ENCODE measurements at regions not wholly inside any gene's neighbourhood (a gene's known extent, or its start where the extent isn't known, plus 50 kb on each side); places are given as distances from the start of the nearest gene placed in this dataset.
A peak's percentile ranks its signal among the peaks of the same experiment; 100 is the strongest.

GRCh38 chr18:73381699-73382036, 513.9 kb upstream of the NETO1 start:
- Mint-ChIP-seq H3K27ac (ENCODE audit: low read depth, unreplicated experiment) (peak overlapping the region; percentile 47), H3K4me1 (ENCODE audit: insufficient read depth, unreplicated experiment) (peaks cover 17% of the 10 kb centered on the region), H3K27me3 (ENCODE audit: insufficient read depth, unreplicated experiment) (no peaks in the 10 kb centered on the region), H3K9me3 (ENCODE audit: unreplicated experiment) (peaks cover 8% of the 10 kb centered on the region), H3K36me3 (ENCODE audit: insufficient read depth, unreplicated experiment) (no peaks in the 10 kb centered on the region), H3K4me3 (ENCODE audit: unreplicated experiment) (no peak overlapping the region)
- peak; percentile 13 for DNase-seq (ENCODE audit: unreplicated experiment)
- TF ChIP-seq CTCF (IDR thresholded peaks at IDR 0.05; ENCODE audit: unreplicated experiment), result no peak
- ChIA-PET POLR2A (no interaction called here), CTCF (no interaction called here)
- intact Hi-C loops (cut with micrococcal nuclease), result no loop called here
- BruUV-seq (replicated peaks), result no TSS peak

GRCh38 chr18:73381016-73381698, 513.4 kb upstream of the NETO1 start:
- ChIA-PET CTCF (no interaction called here), POLR2A (no interaction called here)
- intact Hi-C loops (cut with micrococcal nuclease), result no loop called here
- peaks cover 17% of the 10 kb centered on the region for H3K4me1 Mint-ChIP-seq (ENCODE audit: insufficient read depth, unreplicated experiment)
- no TSS peak for BruUV-seq (replicated peaks)
- H3K27me3 Mint-ChIP-seq (ENCODE audit: insufficient read depth, unreplicated experiment), result no peaks in the 10 kb centered on the region
- no peak overlapping the region for H3K4me3 Mint-ChIP-seq (ENCODE audit: unreplicated experiment)
- peak; percentile 3 for DNase-seq (ENCODE audit: unreplicated experiment)
- TF ChIP-seq CTCF (IDR thresholded peaks at IDR 0.05; ENCODE audit: unreplicated experiment), result no peak
- H3K27ac Mint-ChIP-seq (ENCODE audit: low read depth, unreplicated experiment), result peak overlapping the region; percentile 47
- H3K36me3 Mint-ChIP-seq (ENCODE audit: insufficient read depth, unreplicated experiment), result no peaks in the 10 kb centered on the region
- H3K9me3 Mint-ChIP-seq (ENCODE audit: unreplicated experiment), result peaks cover 8% of the 10 kb centered on the region

GRCh38 chr18:73366713-73367112, 498.9 kb upstream of the NETO1 start:
- BruUV-seq (replicated peaks), result no TSS peak
- ChIA-PET POLR2A (no interaction called here), CTCF (no interaction called here)
- Mint-ChIP-seq H3K27me3 (ENCODE audit: insufficient read depth, unreplicated experiment) (no peaks in the 10 kb centered on the region), H3K9me3 (ENCODE audit: unreplicated experiment) (no peaks in the 10 kb centered on the region), H3K4me1 (ENCODE audit: insufficient read depth, unreplicated experiment) (no peaks in the 10 kb centered on the region), H3K36me3 (ENCODE audit: insufficient read depth, unreplicated experiment) (no peaks in the 10 kb centered on the region), H3K27ac (ENCODE audit: low read depth, unreplicated experiment) (no peak overlapping the region), H3K4me3 (ENCODE audit: unreplicated experiment) (no peak overlapping the region)
- DNase-seq (ENCODE audit: unreplicated experiment), result no peak
- intact Hi-C loops (cut with micrococcal nuclease), result no loop called here
- TF ChIP-seq CTCF (IDR thresholded peaks at IDR 0.05; ENCODE audit: unreplicated experiment), result no peak

- ChIA-PET CTCF (no interaction called here), POLR2A (no interaction called here)
- Mint-ChIP-seq H3K9me3 (ENCODE audit: unreplicated experiment) (peaks cover 1% of the 10 kb centered on the region), H3K4me1 (ENCODE audit: insufficient read depth, unreplicated experiment) (no peaks in the 10 kb centered on the region), H3K36me3 (ENCODE audit: insufficient read depth, unreplicated experiment) (no peaks in the 10 kb centered on the region), H3K27ac (ENCODE audit: low read depth, unreplicated experiment) (no peak overlapping the region), H3K27me3 (ENCODE audit: insufficient read depth, unreplicated experiment) (no peaks in the 10 kb centered on the region), H3K4me3 (ENCODE audit: unreplicated experiment) (no peak overlapping the region)
- DNase-seq (ENCODE audit: unreplicated experiment), result peak; percentile 4
- TF ChIP-seq CTCF (IDR thresholded peaks at IDR 0.05; ENCODE audit: unreplicated experiment), result no peak
- BruUV-seq (replicated peaks), result no TSS peak
- intact Hi-C loops (cut with micrococcal nuclease), result no loop called here
Measured at GRCh38 chr18:73365018-73365417, 497.2 kb upstream of the NETO1 start.

Data from MCF 10A (cell line).